HEK293 (cell line): ENCODE measurements at regions not wholly inside any gene's neighbourhood (a gene's known extent, or its start where the extent isn't known, plus 50 kb on each side); places are given as distances from the start of the nearest gene placed in this dataset.

ENCODE experiments used
- PBX3 ChIP-seq: sonication (generic); formaldehyde crosslinking; IDR thresholded peaks from 2 replicates; pipeline ENCODE4 v1.8.1; 2022; ENCODE audit warnings: mild to moderate bottlenecking, moderate library complexity, missing genetic modification reagents
- ZNF280D ChIP-seq: fragments of 450-650 bp; formaldehyde crosslinking; IDR thresholded peaks from 2 replicates; pipeline ENCODE4 v1.5.1; 2016; ENCODE audit warnings: missing biosample characterization, missing genetic modification characterization
- ZNF292 ChIP-seq: fragments of 450-650 bp; formaldehyde crosslinking; IDR thresholded peaks from 2 replicates; pipeline ENCODE4 v1.5.1; 2016; ENCODE audit warnings: low read depth, missing biosample characterization, missing genetic modification characterization, borderline replicate concordance
- ZNF433 ChIP-seq: fragments of 450-650 bp; formaldehyde crosslinking; IDR thresholded peaks from 2 replicates; pipeline ENCODE4 v1.5.1; 2016; ENCODE audit warnings: missing biosample characterization, missing genetic modification characterization, low read depth
- ZNF555 ChIP-seq: fragments of 450-650 bp; formaldehyde crosslinking; conservative IDR thresholded peaks from 2 replicates; pipeline ENCODE4 v1.5.1; 2017; ENCODE audit warnings: missing biosample characterization, mild to moderate bottlenecking, missing genetic modification characterization, inconsistent platforms
- ZNF654 ChIP-seq: fragments of 450-650 bp; formaldehyde crosslinking; IDR thresholded peaks from 2 replicates; pipeline ENCODE4 v1.5.1; 2016; ENCODE audit warnings: low read depth, missing biosample characterization, missing genetic modification characterization
- ZNF830 ChIP-seq: fragments of 450-650 bp; IDR thresholded peaks from 2 replicates; pipeline ENCODE4 v1.5.0; 2018; ENCODE audit warnings: missing biosample characterization, missing genetic modification characterization, low read depth, mild to moderate bottlenecking, moderate library complexity
- TF ChIP-seq, protein P1 (sequence below): fragments of 450-650 bp; formaldehyde crosslinking; IDR thresholded peaks from 2 replicates; pipeline ENCODE4 v1.5.1; 2016; ENCODE audit warnings: missing biosample characterization, missing genetic modification characterization

GRCh38 chr7:118000480-118001202, 127.4 kb upstream of the CTTNBP2 start:
- TF ChIP-seq ZNF433 (tag by site-specific recombination) (no peak), ZNF292 (tag by site-specific recombination) (no peak), ZNF654 (tag by site-specific recombination) (no peak), ZNF280D (no peak), ZNF830 (tag by site-specific recombination) (no peak), PBX3 (CRISPR knock-in tag) (no peak), ZNF555 (tag by site-specific recombination) (no peak)
- TF ChIP-seq, protein P1, sequence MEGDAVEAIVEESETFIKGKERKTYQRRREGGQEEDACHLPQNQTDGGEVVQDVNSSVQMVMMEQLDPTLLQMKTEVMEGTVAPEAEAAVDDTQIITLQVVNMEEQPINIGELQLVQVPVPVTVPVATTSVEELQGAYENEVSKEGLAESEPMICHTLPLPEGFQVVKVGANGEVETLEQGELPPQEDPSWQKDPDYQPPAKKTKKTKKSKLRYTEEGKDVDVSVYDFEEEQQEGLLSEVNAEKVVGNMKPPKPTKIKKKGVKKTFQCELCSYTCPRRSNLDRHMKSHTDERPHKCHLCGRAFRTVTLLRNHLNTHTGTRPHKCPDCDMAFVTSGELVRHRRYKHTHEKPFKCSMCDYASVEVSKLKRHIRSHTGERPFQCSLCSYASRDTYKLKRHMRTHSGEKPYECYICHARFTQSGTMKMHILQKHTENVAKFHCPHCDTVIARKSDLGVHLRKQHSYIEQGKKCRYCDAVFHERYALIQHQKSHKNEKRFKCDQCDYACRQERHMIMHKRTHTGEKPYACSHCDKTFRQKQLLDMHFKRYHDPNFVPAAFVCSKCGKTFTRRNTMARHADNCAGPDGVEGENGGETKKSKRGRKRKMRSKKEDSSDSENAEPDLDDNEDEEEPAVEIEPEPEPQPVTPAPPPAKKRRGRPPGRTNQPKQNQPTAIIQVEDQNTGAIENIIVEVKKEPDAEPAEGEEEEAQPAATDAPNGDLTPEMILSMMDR (tag by site-specific recombination), result no peak
